ENCODE measurements at regions not wholly inside any gene's neighbourhood (a gene's known extent, or its start where the extent isn't known, plus 50 kb on each side); places are given as distances from the start of the nearest gene placed in this dataset.

DNA sequence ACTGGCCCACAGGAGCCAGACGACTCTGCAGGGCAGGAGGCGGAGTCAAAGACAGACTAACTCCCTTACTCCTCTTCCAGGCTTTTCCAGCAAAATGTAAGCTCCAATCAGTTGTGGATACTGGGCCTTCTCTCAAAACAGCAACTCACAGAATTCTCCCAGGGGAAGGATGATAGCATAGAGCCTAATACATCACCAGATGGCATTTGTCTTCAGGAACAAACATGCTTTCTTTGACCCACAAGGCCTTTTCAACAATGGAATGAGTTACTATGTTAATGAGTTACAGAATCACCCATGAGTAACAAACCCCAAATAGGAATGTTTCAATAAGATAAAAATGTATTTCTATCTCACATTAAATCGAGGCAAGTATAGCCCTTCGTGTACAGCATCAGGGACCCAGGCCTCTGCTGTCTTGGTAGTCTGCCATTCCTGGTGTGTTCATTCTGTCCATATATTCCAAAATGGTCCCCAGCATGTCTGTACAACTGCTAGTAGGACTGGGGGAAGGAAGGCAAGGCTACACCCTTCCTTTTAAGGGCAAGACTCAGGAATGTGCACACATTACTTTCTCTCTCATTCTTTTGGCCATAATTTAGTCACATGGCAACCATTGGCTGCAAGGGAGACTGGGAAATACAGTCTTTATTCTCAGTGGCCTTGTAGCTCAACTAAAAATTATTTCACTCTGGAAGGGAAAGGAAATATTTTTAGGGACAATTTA, 76.4 kb downstream of the BOD1L2 start:
- Mint-ChIP-seq H3K27ac (ENCODE audit: unreplicated experiment) (no peak overlapping the region), H3K9me3 (peaks cover 3% of the 10 kb centered on the region), H3K4me1 (peaks cover 19% of the 10 kb centered on the region), H3K27me3 (ENCODE audit: low read depth) (peaks cover 5% of the 10 kb centered on the region), H3K36me3 (ENCODE audit: low read depth) (no peaks in the 10 kb centered on the region), H3K4me3 (no peak overlapping the region)
- TF ChIP-seq, protein P1, sequence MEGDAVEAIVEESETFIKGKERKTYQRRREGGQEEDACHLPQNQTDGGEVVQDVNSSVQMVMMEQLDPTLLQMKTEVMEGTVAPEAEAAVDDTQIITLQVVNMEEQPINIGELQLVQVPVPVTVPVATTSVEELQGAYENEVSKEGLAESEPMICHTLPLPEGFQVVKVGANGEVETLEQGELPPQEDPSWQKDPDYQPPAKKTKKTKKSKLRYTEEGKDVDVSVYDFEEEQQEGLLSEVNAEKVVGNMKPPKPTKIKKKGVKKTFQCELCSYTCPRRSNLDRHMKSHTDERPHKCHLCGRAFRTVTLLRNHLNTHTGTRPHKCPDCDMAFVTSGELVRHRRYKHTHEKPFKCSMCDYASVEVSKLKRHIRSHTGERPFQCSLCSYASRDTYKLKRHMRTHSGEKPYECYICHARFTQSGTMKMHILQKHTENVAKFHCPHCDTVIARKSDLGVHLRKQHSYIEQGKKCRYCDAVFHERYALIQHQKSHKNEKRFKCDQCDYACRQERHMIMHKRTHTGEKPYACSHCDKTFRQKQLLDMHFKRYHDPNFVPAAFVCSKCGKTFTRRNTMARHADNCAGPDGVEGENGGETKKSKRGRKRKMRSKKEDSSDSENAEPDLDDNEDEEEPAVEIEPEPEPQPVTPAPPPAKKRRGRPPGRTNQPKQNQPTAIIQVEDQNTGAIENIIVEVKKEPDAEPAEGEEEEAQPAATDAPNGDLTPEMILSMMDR (conservative IDR thresholded peaks at IDR 0.05): no peak
- DNase-seq (ENCODE audit: low read depth, low spot score): no peak

GRCh38 chr18:57230861-57231585, 84.1 kb downstream of the BOD1L2 start:
- Mint-ChIP-seq H3K4me1 (peaks cover 5% of the 10 kb centered on the region), H3K36me3 (ENCODE audit: low read depth) (no peaks in the 10 kb centered on the region), H3K4me3 (no peak overlapping the region), H3K9me3 (peaks cover 7% of the 10 kb centered on the region), H3K27ac (ENCODE audit: unreplicated experiment) (no peak overlapping the region), H3K27me3 (ENCODE audit: low read depth) (peaks cover 7% of the 10 kb centered on the region)
- TF ChIP-seq, protein P1 (conservative IDR thresholded peaks at IDR 0.05): no peak
- no peak for DNase-seq (ENCODE audit: low read depth, low spot score)

- Mint-ChIP-seq H3K36me3 (ENCODE audit: low read depth) (no peaks in the 10 kb centered on the region), H3K27ac (ENCODE audit: unreplicated experiment) (no peak overlapping the region), H3K9me3 (peaks cover 7% of the 10 kb centered on the region), H3K4me1 (peaks cover 5% of the 10 kb centered on the region), H3K27me3 (ENCODE audit: low read depth) (peaks cover 2% of the 10 kb centered on the region), H3K4me3 (no peak overlapping the region)
- no peak for DNase-seq (ENCODE audit: low read depth, low spot score)
- TF ChIP-seq, protein P1 (conservative IDR thresholded peaks at IDR 0.05): no peak
These were observed 85.0 kb downstream of the BOD1L2 start for GRCh38 chr18:57231864-57232263.

DNA sequence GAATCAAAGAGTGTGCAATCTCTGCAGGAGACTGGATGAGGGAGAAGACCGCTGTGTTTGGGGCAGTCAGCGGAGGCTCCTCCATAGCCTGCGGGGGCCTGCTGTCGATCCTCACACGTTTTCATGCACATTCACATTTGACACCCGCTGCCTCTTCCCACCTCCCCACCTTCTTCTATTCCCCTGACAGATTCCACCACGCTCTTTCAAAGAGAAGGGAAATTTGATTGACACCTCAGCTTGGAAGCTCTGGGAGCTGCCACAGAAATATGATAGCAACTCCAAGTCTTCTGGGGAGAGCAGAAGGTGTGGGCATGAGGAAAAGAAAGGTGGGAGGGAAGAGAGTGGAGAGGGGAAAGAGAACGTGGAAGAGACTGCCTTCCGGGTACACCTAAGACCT, 87.5 kb downstream of the BOD1L2 start:
- Mint-ChIP-seq H3K27ac (ENCODE audit: unreplicated experiment) (no peak overlapping the region), H3K36me3 (ENCODE audit: low read depth) (no peaks in the 10 kb centered on the region), H3K9me3 (no peaks in the 10 kb centered on the region), H3K4me3 (no peak overlapping the region), H3K27me3 (ENCODE audit: low read depth) (no peaks in the 10 kb centered on the region), H3K4me1 (peaks cover 5% of the 10 kb centered on the region)
- TF ChIP-seq, protein P1 (conservative IDR thresholded peaks at IDR 0.05): no peak
- no peak for DNase-seq (ENCODE audit: low read depth, low spot score)

DNA sequence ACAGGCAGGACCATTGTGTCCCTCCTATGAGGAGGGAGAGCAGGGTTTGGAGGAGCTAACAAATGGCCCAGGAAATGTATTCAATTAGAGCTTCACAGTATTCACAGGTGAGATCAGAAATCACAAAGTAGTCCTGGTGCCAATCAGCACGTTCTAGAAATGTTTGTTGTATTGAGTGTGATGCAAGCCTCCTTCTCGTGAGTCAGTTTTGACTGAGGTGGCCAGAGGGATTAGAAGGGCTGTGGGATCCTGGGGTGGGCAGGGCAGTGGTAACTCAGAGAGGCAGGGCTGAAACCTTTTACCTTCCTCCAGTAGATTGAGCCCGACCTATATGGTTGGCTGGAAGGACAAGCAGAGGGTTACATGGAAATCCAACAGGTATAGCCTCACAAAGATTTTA, 95.0 kb downstream of the BOD1L2 start:
- no peak for DNase-seq (ENCODE audit: low read depth, low spot score)
- Mint-ChIP-seq H3K27ac (ENCODE audit: unreplicated experiment) (no peak overlapping the region), H3K4me3 (no peak overlapping the region), H3K4me1 (no peaks in the 10 kb centered on the region), H3K27me3 (ENCODE audit: low read depth) (peaks cover 10% of the 10 kb centered on the region), H3K36me3 (ENCODE audit: low read depth) (no peaks in the 10 kb centered on the region), H3K9me3 (no peaks in the 10 kb centered on the region)
- TF ChIP-seq, protein P1 (conservative IDR thresholded peaks at IDR 0.05): no peak
